ENCODE measurements at regions not wholly inside any gene's neighbourhood (a gene's known extent, or its start where the extent isn't known, plus 50 kb on each side); places are given as distances from the start of the nearest gene placed in this dataset.
A peak's percentile ranks its signal among the peaks of the same experiment; 100 is the strongest.

GRCh38 chr7:135828604-135829003 lies 80.0 kb upstream of the FAM180A start:
- DNase-seq: no peak

GRCh38 chr7:135827391-135827790 lies 78.8 kb upstream of the FAM180A start:
- DNase-seq: no peak

GRCh38 chr7:135825406-135825805 lies 76.8 kb upstream of the FAM180A start:
- DNase-seq: no peak

- DNase-seq: no peak
Observed at GRCh38 chr7:135822376-135822775, 73.8 kb upstream of the FAM180A start.

GRCh38 chr7:135817583-135817982 lies 69.0 kb upstream of the FAM180A start:
- DNase-seq: no peak

- DNase-seq: no peak
Observed at GRCh38 chr7:135815033-135815432, 66.4 kb upstream of the FAM180A start.

- no peak for DNase-seq
Observed at GRCh38 chr7:135812148-135812547, 63.5 kb upstream of the FAM180A start.

GRCh38 chr7:135811506-135811905 lies 62.9 kb upstream of the FAM180A start:
- DNase-seq: no peak

- DNase-seq: peak; percentile 26
Observed at GRCh38 chr7:135808206-135808605, 59.6 kb upstream of the FAM180A start.

- no peak for DNase-seq
Observed at GRCh38 chr7:135803143-135803542, 54.5 kb upstream of the FAM180A start.

- DNase-seq: no peak
Observed at GRCh38 chr7:135802697-135803096, 54.1 kb upstream of the FAM180A start.

- DNase-seq: no peak
Observed at GRCh38 chr7:135801877-135802276, 53.3 kb upstream of the FAM180A start.

- peak; percentile 70 for DNase-seq
Observed at GRCh38 chr7:135801045-135801693, 52.6 kb upstream of the FAM180A start.

- no peak for DNase-seq
Observed at GRCh38 chr7:135800560-135800959, 51.9 kb upstream of the FAM180A start.

GRCh38 chr7:135799881-135800280 lies 51.3 kb upstream of the FAM180A start:
- no peak for DNase-seq

All from midbrain (tissue), 1 donor.